ENCODE measurements at regions not wholly inside any gene's neighbourhood (a gene's known extent, or its start where the extent isn't known, plus 50 kb on each side); places are given as distances from the start of the nearest gene placed in this dataset.
"Not testable (repeated sequence)": the region's sequence is repeated elsewhere in the genome, so short reads cannot be mapped to it uniquely, and the experiment has no call there.

DNA sequence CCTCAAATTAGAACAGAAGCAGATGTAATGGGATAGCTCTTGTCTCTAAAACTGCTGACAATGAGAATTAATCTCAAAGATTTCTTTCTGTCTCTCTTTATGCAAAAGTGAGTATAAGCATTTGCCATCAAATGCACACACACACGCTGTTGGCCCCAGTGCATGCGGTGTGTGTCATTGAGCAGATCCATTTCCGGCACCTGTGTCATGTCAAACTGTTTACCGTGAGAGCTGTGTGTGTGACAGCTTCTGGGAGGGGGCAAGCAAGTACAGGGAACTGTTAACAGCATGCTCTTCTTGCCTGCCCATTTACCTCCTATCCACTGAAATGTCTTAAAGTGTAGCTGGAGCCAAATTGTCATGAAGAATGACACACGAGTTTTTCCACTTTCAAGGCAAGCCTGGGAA is 297.9 kb upstream of the FAT4 start:
- no peak for DNase-seq
- TF ChIP-seq POLR2A (IDR thresholded peaks at IDR 0.05; ENCODE audit: low read length), result no peak
- no peak for TF ChIP-seq GATA1 (IDR thresholded peaks at IDR 0.05; ENCODE audit: low read depth, low read length)

DNA sequence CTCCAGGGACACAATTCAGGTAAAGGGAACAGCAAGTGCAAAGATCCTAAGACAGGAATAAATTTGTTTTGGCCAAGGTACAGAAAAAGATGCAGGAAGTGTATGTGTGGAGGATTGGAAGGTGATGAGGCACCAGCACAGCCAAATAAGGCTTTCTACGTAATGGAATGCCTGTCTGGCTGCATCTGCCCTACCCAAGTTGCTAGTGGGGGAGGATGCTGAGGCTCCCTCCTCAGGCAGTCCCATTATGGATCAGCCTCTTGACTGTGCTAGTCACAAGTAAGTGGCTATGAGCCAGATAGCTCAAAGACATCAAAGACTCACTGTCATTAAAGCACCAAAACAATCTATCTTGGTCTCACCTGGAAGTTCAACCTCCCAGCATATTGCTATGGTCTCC is 300.9 kb upstream of the FAT4 start:
- TF ChIP-seq GATA1 (IDR thresholded peaks at IDR 0.05; ENCODE audit: low read depth, low read length), result no peak
- TF ChIP-seq POLR2A (IDR thresholded peaks at IDR 0.05; ENCODE audit: low read length), result no peak
- no peak for DNase-seq

DNA sequence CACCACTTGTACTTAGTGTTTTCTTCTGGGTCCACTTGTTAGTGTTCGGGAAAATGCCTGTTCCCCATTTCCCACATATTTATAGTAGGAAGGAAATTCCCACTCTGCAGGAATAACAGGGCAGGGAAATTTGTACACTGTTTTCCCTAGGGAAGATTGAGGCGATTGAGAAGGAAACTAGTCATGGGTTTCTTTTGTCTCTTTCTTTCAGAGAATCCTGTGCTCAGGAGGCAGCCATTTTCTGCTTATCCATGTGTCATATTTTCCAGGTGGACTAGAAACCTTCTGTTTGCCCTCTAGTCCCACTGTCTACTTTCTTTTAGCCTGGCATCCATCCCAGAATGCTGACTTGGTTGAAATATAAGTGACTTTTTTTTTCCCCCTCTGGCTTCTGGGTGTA is 299.1 kb upstream of the ANKRD50 start:
- no peak for TF ChIP-seq GATA1 (IDR thresholded peaks at IDR 0.05; ENCODE audit: low read depth, low read length)
- TF ChIP-seq POLR2A (IDR thresholded peaks at IDR 0.05; ENCODE audit: low read length), result no peak
- no peak for DNase-seq

DNA sequence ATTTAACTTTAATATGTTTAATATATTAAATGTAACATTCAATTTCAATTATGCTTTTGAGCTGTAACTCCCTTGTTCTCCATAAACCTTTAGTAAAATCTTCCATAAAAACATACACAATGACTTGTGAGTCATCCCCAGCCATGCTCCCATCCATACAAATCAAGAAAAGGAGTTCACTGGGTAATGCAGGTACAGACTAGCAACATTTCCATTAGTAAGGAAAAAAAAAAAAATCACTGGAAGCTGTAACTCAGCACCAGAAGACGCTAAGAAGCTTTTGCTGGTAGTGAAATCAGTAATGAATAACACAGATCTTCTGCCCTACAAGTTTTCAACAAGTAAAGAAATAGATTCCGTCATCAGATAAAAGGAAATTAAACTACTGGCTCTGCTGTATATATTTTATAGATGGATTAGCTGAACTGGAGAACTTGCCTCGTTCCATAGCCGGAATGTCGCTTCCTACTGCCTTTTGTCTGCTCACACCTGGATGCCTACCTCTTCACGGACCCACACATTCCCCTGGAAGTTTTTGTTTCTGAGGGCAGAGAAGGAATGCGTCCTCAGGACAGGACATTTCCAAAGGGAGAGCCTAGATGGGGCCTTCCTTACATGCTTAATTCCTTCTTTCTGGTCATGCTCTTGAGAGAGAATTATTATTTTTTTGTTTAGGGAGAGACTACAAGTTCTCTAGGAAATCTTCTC is 298.4 kb upstream of the ANKRD50 start:
- DNase-seq, result no peak
- TF ChIP-seq POLR2A (IDR thresholded peaks at IDR 0.05; ENCODE audit: low read length) (no peak), GATA1 (IDR thresholded peaks at IDR 0.05; ENCODE audit: low read depth, low read length) (no peak)

DNA sequence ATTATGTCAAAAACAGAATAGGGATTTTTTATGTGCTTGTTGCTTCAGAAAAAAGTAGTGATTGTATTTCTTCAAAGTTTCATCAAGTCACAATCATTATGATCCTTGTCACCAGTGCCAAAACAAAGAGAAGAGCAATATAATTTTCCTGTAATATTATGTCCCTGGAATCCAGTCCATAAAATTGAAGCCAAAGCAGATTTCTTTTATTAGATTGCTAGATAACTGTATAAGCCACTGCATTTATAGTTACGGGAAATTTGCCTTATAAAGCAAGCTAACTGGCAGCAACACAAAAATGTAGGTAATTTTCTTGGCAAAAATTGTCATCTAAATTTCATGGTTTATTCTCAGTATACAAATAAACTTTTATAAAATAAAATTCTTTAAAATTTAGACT is 296.1 kb upstream of the ANKRD50 start:
- no peak for DNase-seq
- TF ChIP-seq GATA1 (IDR thresholded peaks at IDR 0.05; ENCODE audit: low read depth, low read length) (no peak), POLR2A (IDR thresholded peaks at IDR 0.05; ENCODE audit: low read length) (no peak)

DNA sequence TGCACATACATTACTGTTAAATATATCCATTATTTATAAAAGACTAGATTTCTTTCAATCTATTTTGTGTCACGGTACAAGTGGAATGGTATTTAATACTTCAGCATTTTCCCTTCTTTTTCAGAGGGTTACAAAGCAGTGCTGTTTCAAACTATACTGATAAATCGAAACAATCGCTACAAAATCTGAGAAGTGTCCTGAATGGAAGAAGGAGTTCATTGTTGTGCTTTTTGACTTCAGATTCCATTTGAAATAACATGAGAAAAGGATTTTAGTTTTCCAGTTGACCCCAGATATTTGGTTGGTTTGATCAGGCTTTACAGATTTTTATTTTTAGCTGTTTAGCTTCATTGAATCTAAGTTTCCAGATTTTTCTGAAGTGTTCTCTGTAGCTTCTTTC is 292.1 kb upstream of the ANKRD50 start:
- TF ChIP-seq GATA1 (IDR thresholded peaks at IDR 0.05; ENCODE audit: low read depth, low read length), result no peak
- TF ChIP-seq POLR2A (IDR thresholded peaks at IDR 0.05; ENCODE audit: low read length), result no peak
- no peak for DNase-seq

DNA sequence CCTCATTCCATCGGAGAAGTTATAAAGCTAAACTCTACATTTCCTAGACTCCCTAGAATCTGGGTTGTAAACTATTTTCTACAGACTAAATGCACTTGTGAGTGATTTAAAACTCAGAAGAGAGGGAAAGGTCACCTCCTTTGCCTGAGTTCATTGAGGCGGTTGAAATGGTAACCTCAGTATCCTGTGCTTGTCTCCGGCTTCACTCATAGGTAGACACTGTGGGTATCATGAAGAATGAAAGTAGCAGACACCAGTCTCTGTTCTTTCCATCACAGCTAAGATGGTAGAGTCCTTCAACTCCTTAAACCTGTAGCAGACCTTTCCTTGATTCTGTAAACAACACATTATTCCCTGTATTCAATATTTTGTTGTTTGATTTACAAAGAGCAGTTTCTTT is 291.3 kb upstream of the ANKRD50 start:
- TF ChIP-seq GATA1 (IDR thresholded peaks at IDR 0.05; ENCODE audit: low read depth, low read length), result no peak
- TF ChIP-seq POLR2A (IDR thresholded peaks at IDR 0.05; ENCODE audit: low read length), result no peak

DNA sequence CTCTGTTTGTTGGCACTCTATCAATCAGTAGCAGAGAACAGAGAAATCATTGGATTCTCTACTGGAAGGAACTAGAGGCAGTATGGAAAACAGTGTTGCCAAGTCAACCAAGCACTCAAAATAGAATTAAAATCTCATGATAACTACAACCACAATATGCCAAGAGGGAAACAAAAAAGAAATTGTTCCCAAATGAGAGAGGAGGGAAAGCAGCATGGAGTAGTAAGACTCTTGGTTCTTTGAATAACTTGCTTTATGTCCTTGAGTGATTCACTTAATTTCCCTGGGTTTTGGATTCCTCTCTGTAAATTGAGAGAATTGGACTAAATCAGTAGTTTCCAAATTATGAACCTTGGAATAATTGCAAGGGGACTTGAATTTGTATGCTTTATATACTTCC is 285.5 kb upstream of the ANKRD50 start:
- no peak for DNase-seq
- TF ChIP-seq GATA1 (IDR thresholded peaks at IDR 0.05; ENCODE audit: low read depth, low read length) (no peak), POLR2A (IDR thresholded peaks at IDR 0.05; ENCODE audit: low read length) (no peak)

More for the DNA sequence above, 291.3 kb upstream of the ANKRD50 start:
- DNase-seq, result no peak

DNA sequence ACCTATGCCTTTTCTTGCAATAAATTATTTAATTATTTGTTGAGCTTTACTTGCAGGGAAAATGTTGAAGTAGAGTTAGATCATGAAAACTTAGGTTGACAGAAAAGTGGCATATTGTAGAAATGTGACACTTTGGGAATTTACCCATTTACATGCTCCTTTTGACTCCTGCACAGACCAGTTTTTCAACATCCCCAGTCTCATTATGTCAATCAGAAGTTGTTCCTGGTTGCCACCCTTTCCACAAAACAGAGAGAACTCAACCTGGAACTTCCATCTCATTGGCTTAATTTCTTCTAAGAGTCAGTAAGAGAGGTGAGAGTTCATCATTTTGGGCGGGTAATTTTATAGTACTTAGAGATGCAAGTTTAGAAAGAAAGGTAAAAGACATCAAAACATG is 284.6 kb upstream of the ANKRD50 start:
- TF ChIP-seq GATA1 (IDR thresholded peaks at IDR 0.05; ENCODE audit: low read depth, low read length), result no peak
- TF ChIP-seq POLR2A (IDR thresholded peaks at IDR 0.05; ENCODE audit: low read length), result no peak
- DNase-seq, result no peak

DNA sequence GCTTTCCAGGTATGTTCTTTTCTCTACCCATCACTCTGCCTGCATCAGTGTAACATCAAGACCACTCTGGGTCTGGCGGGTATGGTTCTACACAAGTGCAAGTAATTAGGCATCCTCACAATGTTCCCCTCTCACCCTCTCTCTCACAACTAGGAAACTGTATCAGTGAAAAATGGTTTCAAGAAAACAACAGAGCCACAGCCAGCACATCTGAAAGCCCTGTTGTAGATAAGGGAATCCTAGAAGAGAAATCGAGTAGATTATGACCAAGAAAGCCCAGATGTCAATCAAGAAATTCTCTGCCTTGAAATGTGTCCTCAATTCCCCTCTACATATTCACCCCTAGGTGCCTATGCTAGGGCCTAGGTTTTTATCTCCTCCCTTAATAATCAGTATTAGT is 281.3 kb upstream of the ANKRD50 start:
- TF ChIP-seq GATA1 (IDR thresholded peaks at IDR 0.05; ENCODE audit: low read depth, low read length) (no peak), POLR2A (IDR thresholded peaks at IDR 0.05; ENCODE audit: low read length) (no peak)
- DNase-seq, result no peak

DNA sequence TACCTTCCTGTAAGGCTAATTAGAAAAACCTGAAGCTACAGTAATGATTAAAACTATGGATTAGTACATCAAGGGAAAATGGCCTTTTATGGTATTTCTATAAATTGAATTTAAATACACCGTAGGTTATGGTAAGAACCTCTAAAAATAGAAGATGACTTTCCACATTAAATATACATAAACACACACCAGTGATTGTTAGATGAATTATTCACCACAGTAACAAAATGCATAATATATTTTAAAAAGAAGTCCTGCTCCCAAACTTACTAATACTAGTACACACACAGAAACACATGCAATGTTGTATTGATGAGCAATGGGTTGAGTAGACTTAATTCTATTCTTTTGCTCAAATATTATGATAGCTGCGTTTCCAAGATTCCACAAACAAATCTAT is 277.9 kb upstream of the ANKRD50 start:
- no peak for TF ChIP-seq POLR2A (IDR thresholded peaks at IDR 0.05; ENCODE audit: low read length)
- TF ChIP-seq GATA1 (IDR thresholded peaks at IDR 0.05; ENCODE audit: low read depth, low read length), result no peak
- no peak for DNase-seq

DNA sequence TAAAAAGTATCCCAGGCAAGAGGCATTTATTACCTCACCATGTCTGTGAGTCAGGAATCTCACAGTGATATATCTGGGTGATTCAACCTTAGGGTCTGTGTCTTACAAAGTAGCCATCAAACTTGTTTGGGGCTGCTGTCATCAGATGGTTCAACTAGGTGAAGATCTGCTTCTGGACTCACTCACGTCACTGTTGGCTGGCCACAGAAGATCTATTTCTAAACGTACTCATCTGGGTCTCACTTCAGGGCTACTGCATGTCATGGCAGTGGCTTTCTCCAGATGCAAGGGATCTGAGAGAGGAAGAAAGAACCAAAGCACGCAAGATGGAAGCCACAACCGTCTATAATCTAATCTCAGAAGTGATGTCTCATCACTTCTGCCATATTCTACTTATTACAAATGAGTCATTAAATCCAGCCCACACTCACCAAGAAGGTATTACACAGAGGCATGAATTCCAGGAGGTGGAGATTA is 267.8 kb upstream of the ANKRD50 start:
- no peak for DNase-seq
- TF ChIP-seq GATA1 (IDR thresholded peaks at IDR 0.05; ENCODE audit: low read depth, low read length), result no peak
- no peak for TF ChIP-seq POLR2A (IDR thresholded peaks at IDR 0.05; ENCODE audit: low read length)

DNA sequence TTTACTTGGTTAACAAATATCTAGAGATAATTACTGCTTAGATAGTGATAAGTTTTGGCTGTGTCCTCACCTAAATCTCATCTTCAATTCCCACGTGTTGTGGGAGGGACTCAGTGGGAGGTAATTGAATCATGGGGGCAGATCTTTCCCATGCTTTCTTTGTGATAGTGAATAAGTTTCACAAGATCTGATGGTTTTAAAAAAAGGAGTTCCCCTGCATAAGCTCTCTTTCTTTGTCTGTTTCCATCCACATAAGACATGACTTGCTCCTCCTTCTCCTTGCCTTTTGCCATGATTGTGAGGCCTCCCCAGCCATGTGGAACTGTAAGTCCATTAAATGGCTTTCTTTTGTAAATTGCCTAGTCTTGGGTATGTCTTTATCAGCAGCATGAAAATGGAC is 266.0 kb upstream of the ANKRD50 start:
- not testable (repeated sequence) for DNase-seq

DNA sequence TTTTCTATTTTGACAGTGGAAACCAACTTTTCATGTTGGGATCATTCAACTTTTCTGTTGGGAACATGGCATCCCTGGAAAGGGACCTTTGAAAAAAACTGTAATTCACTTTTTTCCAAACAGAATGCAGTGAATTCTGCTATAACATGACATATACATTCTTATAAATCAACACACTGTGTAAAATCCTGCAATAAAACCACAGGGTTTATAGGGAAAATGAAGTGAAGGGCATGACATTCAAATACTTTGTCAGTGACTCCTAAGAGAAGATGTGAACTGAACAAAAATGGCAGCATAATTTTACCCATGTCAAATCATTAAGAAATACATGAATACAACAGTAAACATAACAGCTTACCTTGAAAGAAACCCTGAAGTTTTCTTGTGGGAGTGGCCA is 264.5 kb upstream of the ANKRD50 start:
- no peak for DNase-seq
- TF ChIP-seq GATA1 (IDR thresholded peaks at IDR 0.05; ENCODE audit: low read depth, low read length) (no peak), POLR2A (IDR thresholded peaks at IDR 0.05; ENCODE audit: low read length) (no peak)

DNA sequence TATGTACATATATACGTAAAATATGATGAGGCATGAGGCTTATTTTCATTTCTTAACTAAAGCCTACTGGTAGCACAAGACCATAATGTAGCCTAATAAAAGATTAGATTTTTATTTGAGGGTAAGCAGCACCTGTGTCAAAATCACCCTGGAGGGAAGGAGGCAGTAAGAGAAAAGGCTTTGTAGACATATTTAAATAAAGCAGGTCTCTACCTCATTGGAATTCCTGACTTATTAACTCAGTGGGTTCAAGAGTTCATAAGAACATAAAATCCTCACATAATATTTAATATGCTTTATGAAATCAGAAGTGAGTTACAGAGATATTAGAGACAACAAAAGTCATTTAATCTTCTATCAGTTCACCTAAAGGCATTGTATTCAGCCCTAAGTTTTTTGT is 261.6 kb upstream of the ANKRD50 start:
- TF ChIP-seq POLR2A (IDR thresholded peaks at IDR 0.05; ENCODE audit: low read length), result no peak
- TF ChIP-seq GATA1 (IDR thresholded peaks at IDR 0.05; ENCODE audit: low read depth, low read length), result no peak
- no peak for DNase-seq

DNA sequence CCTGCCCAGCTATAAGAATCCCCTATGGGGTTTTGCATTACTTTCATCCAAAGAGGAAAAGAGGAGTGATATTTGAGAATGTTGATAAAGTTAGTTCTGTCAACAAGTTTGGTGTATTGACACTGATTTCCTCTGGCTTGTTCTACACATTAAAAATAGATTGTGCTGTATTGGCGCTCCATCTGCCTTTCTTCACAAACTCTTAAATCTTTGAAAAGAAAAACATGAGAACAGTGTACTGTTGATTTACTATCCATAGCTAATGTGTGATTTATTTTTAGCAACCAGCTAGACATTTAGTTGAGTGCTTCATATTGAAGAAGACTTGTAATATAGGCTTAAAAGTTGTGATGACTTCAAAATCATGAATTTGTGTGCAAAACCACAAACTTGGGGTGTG is 261.2 kb upstream of the ANKRD50 start:
- DNase-seq, result no peak
- no peak for TF ChIP-seq GATA1 (IDR thresholded peaks at IDR 0.05; ENCODE audit: low read depth, low read length)
- no peak for TF ChIP-seq POLR2A (IDR thresholded peaks at IDR 0.05; ENCODE audit: low read length)

Data from erythroblast (primary cell).